GM19239 (cell line): ENCODE measurements at regions not wholly inside any gene's neighbourhood (a gene's known extent, or its start where the extent isn't known, plus 50 kb on each side); places are given as distances from the start of the nearest gene placed in this dataset.
"Not testable (repeated sequence)": the region's sequence is repeated elsewhere in the genome, so short reads cannot be mapped to it uniquely, and the experiment has no call there.

ENCODE experiments used
- DNase-seq: peaks from one replicate; pipeline ENCODE4 v3.0.0; 2011; ENCODE audit warnings: low spot score; ENCODE audit not compliant: insufficient read length
- FAIRE-seq: peaks from 2 replicates; lab custom pipeline; 2011; peaks lifted over from hg19 to GRCh38; lab: Jason Lieb, UNC

DNA sequence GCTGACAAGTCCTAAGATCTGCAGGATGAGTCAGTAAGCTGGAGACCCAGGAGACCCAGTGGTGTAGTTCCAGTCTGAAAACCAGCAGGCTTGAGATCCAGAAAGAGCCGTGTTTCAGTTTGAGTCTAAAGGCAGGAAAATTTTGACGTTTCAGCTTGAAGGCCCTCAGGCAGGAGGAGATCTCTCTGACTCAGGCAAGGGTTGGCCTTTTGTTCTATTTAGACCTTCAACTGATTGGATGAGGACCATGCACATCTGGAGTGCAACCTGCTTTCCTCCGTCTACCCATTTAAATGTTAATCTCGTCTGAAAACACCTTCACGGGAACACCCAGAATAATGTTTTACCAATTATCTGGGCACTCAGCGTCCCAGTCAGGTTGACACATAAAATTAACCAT lies 69.5 kb downstream of the NPIPA7 start:
- FAIRE-seq, DNase-seq: not testable (repeated sequence)

DNA sequence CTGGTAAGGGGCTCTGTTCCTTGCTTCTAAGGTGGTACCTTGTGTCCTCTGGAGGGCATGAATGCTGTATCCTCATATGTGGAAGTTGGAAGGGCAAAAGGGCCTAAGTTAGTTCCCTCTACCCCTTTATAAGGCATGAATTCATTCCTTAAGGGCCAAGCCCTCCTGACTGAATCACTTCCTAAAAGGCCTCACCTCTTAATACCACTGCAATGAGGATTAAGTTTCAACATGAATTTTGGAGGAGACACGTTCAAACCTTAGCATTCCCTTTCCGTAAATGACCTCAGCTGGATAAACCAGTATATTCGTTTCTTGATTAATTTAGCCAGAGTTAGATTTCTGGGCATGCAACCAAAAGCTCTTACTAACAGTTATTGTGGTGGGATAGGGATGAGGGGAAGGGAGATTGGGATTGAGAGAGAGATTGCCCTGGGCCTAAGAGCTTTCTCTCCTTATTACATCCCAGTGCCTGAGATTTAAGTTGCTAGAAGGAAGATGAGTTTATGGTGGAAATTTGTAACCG lies 70.8 kb downstream of the NPIPA7 start:
- not testable (repeated sequence) for DNase-seq, FAIRE-seq

DNA sequence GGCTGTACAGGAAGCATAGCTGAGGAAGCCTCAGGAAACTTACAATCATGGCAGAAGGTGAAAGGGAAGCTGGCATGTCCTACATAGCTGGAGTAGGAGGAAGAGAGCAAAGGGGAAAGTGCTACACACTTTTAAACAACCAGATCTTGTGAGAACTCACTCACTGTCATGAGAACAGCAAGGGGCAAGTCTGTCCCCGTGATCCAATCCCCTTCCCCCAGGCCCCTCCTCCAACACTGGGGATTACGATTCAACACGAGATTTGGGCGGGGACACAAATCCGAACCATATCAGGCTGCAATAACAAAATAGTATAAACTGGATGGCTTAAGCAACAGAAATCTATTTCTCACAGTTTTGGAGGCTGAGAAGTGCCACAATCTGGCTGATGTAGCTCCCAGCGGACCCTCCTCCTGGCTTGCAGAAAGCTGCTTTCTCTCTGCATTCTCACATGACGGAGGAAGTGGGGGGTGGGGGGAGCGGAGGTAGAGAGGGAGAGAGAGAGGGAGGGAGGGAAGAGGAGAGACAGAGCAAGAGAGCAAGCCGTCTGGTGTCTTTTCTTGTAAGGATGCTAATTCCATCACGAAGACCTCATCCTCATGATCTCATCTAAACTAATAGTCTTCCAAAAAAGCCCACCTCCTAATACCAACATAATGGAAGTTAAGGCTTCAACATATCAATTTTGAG lies 72.9 kb downstream of the NPIPA7 start:
- DNase-seq, FAIRE-seq: not testable (repeated sequence)

DNA sequence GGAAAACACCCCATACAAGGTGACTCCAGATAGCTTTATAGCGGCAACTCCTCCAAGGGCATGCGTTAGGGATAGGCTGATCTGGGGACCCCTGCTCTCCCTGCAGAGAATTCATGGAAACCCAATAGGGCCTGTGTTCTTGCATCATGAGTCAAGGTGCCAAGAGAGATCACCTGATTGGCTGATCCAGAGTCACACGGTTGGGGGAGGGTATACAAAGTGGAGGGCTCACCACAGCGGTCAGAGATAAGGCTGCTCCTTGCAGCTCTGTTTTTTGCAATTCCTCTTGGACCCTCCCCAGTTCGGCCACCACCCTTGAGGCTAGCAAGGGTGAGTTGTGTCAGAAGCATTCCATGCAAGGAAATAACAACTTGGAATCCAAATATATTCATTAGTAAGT lies 79.6 kb downstream of the NPIPA7 start:
- FAIRE-seq, DNase-seq: not testable (repeated sequence)

DNA sequence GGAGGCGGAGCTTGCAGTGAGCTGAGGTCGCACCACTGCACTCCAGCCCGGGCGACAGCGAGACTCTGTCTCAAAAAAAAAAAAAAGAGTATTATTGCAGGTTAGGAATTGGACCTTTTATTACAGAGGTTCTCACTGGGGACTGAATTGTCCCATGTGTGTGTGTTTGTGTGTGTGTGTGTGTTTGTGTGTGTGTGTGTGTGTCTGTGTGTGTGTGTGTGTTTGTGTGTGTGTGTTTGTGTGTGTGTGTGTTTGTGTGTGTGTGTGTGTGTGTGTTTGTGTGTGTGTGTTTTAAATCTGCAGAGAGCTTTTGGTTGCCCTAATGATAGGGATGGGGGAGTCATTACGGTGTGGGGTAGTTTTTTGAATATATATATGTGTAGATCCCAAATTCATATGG lies 84.9 kb downstream of the NPIPA7 start:
- not testable (repeated sequence) for DNase-seq, FAIRE-seq

DNA sequence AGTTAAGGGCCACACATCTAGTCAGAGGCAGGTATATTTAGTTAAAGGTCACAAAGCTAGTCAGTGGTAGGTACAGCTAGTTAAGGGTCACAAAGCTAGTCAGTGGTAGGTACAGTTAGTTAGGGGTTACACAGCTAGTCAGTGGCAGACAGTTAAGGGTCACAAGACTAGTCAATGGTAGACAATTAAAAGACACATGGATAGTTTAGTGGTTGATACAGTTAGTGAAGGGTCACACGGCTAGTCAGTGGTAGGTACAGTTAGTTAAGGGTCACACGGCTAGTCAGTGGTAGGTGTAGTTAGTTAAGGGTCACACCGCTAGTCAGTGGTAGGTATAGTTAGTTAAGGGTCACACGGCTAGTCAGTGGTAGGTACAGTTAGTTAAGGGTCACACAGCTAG lies 110.0 kb downstream of the NPIPA7 start:
- not testable (repeated sequence) for FAIRE-seq, DNase-seq

DNA sequence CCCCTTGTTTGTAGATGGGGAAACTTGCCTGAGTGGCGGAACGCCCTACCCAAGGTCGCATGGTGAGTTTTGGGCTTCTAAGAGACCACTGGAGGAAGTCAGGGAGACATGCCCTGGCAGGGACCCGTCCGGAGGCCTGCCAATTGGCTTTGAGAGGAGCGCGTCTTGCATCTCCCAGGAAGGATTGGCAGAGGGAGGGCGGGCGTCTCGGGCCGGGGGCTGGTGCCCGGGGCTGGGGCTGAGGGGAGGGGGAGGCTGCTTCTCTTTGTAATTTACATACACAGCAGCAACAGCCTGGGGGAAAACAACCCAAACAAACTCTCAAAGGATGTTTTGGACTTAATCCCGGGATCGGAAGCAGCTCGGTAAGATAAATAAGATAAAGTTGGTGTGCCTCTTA lies 110.5 kb downstream of the NPIPA7 start:
- not testable (repeated sequence) for FAIRE-seq, DNase-seq

DNA sequence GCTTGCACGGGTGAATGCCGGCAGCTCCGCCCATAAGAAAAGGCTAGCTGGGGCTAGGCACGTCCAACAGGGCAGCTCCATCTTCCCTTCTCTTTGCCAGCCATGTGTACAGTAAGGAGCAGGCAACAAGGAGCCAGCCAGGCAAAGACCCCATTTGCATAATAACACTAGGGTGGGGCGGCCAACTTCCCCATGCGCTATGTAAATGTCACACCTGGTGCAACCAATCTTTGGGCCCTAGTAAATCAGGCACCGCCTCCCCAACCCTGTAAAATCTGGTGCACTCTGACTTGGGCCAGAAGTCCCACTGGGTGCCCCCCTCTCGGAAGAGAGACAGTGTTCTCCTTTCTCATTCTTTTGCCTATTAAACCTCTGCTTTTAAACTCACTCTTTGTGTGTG lies 115.2 kb downstream of the NPIPA7 start:
- not testable (repeated sequence) for FAIRE-seq, DNase-seq

DNA sequence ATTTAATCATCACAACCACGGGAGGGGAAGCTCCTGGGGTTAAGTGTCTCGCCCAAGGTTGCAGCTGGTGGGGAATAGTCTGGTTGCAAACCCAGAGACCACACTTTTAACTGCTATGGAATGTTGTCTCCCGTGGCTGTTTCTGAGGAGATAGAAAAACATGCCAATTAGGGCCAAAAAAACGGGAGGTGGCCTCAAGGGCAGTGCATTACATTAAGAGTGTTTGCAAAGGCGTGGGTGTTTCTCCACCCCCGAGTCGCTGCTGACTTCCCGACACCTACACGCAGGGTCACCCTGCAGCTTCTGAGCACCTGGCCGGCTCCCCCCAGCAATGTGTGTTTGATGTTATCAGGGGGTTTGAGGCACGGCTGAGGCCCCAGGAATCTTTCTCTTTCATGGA lies 116.1 kb downstream of the NPIPA7 start:
- FAIRE-seq, DNase-seq: not testable (repeated sequence)

DNA sequence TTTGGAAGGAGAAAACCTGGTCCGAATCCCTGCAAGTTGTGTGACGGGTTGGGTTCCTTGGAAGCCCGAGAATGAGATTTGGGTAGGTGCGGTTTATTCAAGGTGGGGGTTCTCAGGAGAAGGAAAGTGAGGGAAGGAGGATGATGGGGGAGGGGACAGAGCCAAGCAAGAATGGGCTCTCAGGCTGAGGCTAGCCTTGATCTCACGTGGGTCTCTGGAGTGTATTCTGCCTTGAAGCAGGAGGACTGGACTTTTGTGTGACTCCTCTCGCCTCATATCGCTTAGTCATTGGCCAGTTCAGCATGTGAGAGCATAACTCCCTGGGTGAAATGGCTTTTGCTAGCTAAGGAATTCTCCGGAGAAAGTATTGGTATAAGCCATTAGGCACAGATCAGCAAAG lies 120.9 kb downstream of the NPIPA7 start:
- FAIRE-seq, DNase-seq: not testable (repeated sequence)

DNA sequence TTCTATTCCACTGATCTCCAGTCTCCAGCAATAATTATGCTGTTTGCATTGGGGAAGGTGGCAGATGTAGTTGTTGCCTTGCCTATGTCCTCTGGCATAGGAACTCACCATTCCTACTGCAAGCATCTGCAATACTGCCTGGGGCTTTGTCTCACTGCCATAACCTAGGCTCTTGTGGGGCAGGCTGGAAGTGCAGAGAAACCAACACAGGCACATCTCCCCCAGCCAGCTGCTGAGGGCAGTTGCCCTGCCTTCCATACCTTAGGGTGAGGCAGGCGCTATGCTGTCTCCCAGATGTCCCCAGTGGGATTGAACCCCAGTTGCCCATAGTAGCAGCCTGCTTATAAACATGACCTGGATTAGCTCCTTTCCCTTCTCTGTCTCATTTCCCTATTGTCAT lies 128.1 kb downstream of the NPIPA7 start:
- not testable (repeated sequence) for FAIRE-seq, DNase-seq

DNA sequence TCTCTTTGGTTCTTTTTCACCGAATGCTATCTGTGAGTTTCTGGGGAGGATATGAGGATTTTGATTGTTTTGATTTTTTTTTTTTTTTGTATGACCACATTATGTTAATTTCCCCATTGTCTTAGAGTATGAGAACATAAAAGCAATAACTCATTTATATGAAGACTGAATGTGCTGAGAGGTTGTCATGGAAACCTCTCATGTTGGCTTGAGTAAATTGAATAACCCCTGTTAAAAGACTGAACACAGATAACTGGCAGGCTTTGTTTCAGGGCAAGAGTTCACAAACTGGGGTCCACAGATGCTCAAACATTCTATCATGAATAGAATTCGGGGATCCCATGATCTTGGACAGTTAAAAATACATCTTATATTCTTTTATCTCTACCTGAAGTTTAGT lies 129.4 kb downstream of the NPIPA7 start:
- not testable (repeated sequence) for DNase-seq, FAIRE-seq

DNA sequence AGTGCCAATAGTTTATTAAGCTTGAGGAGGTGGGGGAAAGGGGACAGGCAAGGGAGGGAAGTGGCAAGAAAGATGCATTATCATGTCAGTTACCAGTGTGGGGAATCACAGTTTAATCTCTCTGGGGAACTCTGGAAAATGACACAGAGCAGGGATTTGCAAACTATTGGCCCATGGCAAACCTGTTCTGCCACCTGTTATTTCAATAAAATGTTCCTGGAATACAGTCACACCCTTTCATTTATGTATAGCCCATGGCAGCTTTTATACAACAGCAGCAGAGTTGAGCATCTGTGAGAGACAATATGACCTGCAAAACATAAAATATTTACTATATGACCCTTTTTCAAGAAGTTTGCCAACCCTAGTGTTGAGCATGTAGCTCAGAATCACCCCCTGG lies 140.5 kb downstream of the NPIPA7 start:
- not testable (repeated sequence) for FAIRE-seq, DNase-seq

DNA sequence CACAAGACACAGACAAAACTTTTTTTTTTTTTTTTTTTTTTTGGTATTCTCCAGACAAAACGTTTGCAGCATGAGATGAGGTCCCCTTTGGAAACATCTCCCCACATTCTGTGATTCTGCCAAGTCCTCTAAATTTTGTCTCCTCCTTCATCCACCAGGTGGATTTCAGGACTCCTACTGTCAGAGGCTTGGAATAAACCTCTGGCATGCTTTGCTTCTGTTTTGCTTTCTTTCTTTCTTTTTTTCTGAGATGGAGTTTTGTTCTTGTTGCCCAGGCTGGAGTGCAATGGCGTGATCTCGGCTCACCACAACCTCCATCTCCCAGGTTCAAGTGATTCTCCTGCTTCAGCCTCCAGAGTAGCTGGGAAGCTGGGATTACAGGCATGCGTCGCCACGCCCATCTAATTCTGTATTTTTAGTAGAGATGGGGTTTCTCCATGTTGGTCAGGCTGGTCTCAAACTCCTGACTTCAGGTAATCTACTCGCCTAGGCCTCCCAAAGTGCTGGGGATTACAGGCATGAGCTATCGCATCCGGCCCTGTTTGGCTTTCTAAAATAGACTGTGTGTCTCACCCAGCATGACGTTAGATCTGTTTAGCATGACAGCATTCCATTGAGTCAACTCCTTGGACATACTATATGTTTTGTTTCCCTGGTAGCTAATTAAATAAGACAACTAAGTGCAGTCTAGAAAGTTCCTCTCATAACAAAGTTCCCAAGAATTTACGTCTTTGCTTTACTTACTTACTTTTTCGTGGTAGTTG lies 142.5 kb downstream of the NPIPA7 start:
- not testable (repeated sequence) for FAIRE-seq, DNase-seq

DNA sequence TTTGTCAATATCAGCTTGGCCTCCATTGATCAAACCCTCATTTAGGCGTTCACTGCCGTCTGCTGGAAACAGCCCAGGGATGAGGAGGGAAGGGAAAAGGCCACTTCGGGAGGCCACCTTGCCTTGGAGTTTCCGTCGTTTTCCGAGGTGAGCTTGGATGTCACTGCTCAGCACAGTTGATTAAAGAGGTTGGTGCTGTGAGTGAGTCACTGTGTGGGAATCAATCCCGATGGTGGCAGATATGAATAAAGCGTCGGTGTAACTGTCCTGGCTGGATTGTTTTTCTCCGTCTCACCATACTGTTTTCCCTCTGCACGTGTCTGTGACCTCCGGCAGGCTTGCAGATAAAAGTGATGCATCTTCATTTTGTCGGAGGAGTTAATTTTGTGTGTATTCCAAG lies 148.1 kb downstream of the NPIPA7 start:
- not testable (repeated sequence) for FAIRE-seq, DNase-seq

DNA sequence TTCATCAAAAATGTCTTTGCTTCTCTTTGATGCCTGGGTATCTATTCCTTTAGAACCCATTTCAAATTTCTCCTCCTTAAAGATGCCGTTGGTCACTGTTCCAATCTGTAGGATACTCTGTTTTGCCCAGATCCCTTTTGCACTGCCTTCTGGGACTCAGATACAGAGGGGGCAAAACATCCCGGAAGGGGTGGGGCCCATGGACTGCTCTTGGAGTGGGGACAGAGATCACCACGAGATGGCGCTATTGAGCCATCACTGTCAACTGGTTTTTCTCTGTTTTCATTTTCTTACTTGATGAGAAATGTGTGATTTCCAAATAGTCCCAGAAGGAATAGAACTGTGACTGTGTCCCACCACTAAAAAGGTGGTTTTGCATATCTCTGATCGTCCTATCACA lies 151.8 kb downstream of the NPIPA7 start:
- not testable (repeated sequence) for DNase-seq
- peak; percentile 58 for FAIRE-seq

DNA sequence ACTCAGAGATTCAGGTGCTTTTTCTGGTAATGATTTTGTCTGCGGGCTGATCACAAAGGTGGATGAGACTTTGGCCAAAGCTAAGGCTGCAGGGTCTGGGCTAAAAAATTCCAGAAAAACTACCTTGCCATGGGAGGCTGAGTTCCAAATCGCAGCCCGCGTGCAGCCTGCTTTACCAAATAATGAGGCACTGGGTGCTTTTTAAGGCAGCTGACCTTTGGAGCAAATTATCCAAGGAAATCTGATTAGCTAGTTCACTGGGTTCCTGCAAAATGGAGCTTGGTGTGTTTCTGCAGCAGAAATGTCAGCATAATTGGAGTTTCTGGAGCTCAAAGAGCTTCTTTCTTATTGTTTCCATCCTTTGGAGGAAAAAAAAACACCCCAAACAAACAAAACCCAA lies 156.6 kb downstream of the NPIPA7 start:
- not testable (repeated sequence) for FAIRE-seq

DNA sequence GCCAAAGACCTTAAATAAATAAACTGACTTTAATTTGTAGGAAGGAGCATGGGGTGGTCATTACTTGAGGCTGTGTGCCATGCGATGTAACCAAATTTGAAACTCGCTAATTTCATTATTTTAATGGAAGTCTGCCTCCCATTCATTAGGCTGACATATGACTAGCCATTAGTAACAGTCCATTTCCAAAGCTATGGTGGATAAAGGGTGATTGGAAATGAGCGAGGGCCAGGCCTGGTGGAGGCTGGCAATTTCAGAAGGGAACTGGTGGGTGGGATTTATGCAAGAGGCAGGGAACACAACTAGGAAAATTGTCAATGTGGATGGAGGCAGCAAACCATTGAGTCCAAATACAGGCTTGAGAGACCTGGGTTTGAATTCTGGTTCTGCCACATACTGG lies 157.2 kb downstream of the NPIPA7 start:
- FAIRE-seq, DNase-seq: not testable (repeated sequence)

More for the DNA sequence above, 156.6 kb downstream of the NPIPA7 start:
- DNase-seq: not testable (repeated sequence)

DNA sequence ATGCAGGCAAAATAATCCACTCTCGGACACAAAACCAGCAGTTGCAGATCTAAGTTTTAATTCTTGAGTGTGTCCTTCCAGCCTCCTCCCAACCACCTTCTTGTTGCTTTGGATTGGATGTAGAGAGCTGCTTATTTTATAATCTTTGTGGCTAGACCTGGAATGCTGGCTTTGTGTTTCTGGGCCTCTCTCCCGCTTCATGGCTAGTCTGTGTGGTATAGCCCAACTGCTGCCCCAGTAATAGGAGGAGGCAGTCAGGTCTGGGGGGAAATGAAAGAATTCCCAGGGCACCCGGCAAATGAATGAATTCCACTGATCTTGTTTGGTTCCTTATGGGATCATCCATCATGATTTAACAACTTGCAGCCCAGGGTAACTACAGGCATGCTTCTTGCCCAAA lies 170.8 kb downstream of the NPIPA7 start:
- not testable (repeated sequence) for FAIRE-seq

DNA sequence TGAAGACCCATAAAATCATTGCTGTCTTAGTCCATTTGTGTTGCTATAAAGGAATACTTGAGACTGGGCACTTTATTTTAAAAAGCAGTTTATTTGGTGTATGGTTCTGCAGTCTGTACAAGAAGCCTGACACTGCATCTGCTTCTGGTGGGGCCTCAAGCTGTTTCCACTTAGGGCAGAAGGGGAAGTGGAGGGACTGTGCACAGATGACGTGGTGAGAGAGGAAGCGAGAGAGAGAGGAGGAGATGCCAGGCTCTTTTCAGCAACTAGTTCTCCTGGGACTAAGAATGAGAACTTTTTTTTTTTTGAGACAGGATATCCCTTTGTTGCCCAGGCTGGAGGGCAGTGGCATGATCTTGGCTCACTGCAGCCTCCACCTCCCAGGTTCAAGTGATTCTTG lies 171.9 kb downstream of the NPIPA7 start:
- not testable (repeated sequence) for DNase-seq, FAIRE-seq

More for the DNA sequence above, 170.8 kb downstream of the NPIPA7 start:
- DNase-seq: not testable (repeated sequence)
